Stomach (tissue), 8 donors: ENCODE measurements at regions not wholly inside any gene's neighbourhood (a gene's known extent, or its start where the extent isn't known, plus 50 kb on each side); places are given as distances from the start of the nearest gene placed in this dataset.

Experiments
- DNase-seq, 2 donors: peaks; one replicate each; pipeline versions ENCODE4 v3.0.0 to v3.0.0-alpha.2; 2013 to 2019
- H3K27ac ChIP-seq, 5 donors: fragments of 200-600 bp in 4 of 5; sonication (generic) in 4 of 5; one replicate each; pipeline ENCODE4 v1.5.1; 2013 to 2019; ENCODE audit warnings: mild to moderate bottlenecking in 1 of 5, moderate library complexity in 1 of 5
- H3K27me3 ChIP-seq, 3 donors: fragments of 200-600 bp; sonication (generic); one replicate each; pipeline ENCODE4 v1.5.1; 2017 to 2019; ENCODE audit warnings: mixed run types in 1 of 3
- H3K36me3 ChIP-seq, 4 donors: fragments of 200-600 bp; sonication (generic); 1 replicate in 3 of 4; 2 replicates in 1 of 4; pipeline ENCODE4 v1.5.1; 2016 to 2019
- H3K4me1 ChIP-seq, 4 donors: fragments of 200-600 bp; sonication (generic); one replicate each; pipeline ENCODE4 v1.5.1; 2016 to 2019
- H3K4me3 ChIP-seq, 4 donors: fragments of 200-600 bp; sonication (generic) in 3 of 4; one replicate each; pipeline ENCODE4 v1.5.1; 2016 to 2019; ENCODE audit warnings: mild to moderate bottlenecking in 1 of 4
- H3K9me3 ChIP-seq, 4 donors: fragments of 200-600 bp; sonication (generic); one replicate each; pipeline ENCODE4 v1.5.1; 2016 to 2019
- EP300 ChIP-seq: sonication (generic); formaldehyde crosslinking; IDR thresholded peaks from one replicate; pipeline ENCODE4 v1.6.1; 2017; ENCODE audit warnings: antibody characterized with exemption
- POLR2A ChIP-seq, 4 donors: fragments of 450-650 bp; IDR thresholded peaks; one replicate each; pipeline ENCODE4 v1.6.1; 2016; ENCODE audit warnings: antibody characterized with exemption in 4 of 4, control low read depth in 2 of 4, mild to moderate bottlenecking in 1 of 4, moderate library complexity in 1 of 4
- POLR2AphosphoS5 ChIP-seq, 3 donors: sonication (generic); formaldehyde crosslinking; IDR thresholded peaks; one replicate each; pipeline ENCODE4 v1.6.1; 2016; ENCODE audit warnings: antibody characterized with exemption in 3 of 3
- WGBS, 5 donors: extraction: QIAGEN DNeasy Blood & Tissue Kit in 3 of 5; methylation state at CpG; one replicate each; pipeline versions ENCODE4 v1.1.5 to v1.1.7; 2013 to 2018; 5-methylcytosine and 5-hydroxymethylcytosine counted together
- intact Hi-C: fragments of 100-400 bp; cut with DNase I; formaldehyde crosslinking; loops from one replicate; pipeline ENCODE4 v1.15.1; 2023; ENCODE audit warnings: low total_unique reads
- TF ChIP-seq, protein P1 (sequence below), 7 experiments: fragments of 450-650 bp in 4 of 7; fragments of 200-600 bp in 3 of 7; sonication (generic) in 3 of 7; IDR thresholded peaks; one replicate each; pipeline ENCODE4 v1.5.1; 2016 to 2019; ENCODE audit warnings: antibody characterized with exemption in 7 of 7, control low read depth in 2 of 7, mild to moderate bottlenecking in 1 of 7
- donor health status: healthy with polysubstance abuse.
- donor health status: Bipolar disorder and iron deficiency.
- donor health status: healthy.

DNA sequence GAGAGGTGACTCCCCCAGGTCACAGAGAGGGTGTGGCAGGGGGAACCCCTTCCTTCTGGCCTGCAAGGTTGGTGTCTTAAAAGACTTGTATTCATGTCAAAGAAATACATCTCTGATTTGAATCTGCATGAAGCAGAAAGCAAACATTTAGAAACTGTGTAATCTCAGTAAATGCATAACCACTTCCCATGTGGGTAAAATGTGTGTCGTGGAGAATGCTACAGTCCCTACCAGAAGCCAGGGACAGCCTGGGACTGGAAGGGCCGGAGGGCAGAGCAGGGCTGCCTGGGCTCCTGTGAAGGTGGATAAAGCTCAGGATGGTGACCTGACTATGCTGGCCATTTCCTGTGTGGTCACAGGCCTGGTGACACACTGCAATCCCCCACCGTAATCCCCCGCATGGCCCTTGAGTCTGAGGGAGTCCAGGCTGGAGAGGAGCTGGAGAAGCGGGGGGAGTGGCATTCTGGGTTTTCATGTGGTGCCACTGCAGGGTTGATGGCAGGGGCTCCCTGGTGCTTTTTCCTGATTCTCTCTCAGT lies 102.2 kb downstream of the LRRC30 start:
- 89 to 92% (median 90%) methylated on average over 5 of the region's 5 CpGs for WGBS, 5 donors
- no peaks in the 10 kb centered on the region for H3K27me3 ChIP-seq
- no peaks in the 10 kb centered on the region for H3K9me3 ChIP-seq
- H3K4me3 ChIP-seq: no peak overlapping the region
- no peak for TF ChIP-seq POLR2A (IDR thresholded peaks at IDR 0.05)
- TF ChIP-seq, protein P1, sequence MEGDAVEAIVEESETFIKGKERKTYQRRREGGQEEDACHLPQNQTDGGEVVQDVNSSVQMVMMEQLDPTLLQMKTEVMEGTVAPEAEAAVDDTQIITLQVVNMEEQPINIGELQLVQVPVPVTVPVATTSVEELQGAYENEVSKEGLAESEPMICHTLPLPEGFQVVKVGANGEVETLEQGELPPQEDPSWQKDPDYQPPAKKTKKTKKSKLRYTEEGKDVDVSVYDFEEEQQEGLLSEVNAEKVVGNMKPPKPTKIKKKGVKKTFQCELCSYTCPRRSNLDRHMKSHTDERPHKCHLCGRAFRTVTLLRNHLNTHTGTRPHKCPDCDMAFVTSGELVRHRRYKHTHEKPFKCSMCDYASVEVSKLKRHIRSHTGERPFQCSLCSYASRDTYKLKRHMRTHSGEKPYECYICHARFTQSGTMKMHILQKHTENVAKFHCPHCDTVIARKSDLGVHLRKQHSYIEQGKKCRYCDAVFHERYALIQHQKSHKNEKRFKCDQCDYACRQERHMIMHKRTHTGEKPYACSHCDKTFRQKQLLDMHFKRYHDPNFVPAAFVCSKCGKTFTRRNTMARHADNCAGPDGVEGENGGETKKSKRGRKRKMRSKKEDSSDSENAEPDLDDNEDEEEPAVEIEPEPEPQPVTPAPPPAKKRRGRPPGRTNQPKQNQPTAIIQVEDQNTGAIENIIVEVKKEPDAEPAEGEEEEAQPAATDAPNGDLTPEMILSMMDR (IDR thresholded peaks at IDR 0.05): no peak
- no peak for TF ChIP-seq POLR2AphosphoS5 (IDR thresholded peaks at IDR 0.05)
- no peaks in the 10 kb centered on the region for H3K4me1 ChIP-seq
- no peaks in the 10 kb centered on the region for H3K36me3 ChIP-seq
- no peak for DNase-seq
- H3K27ac ChIP-seq: no peak overlapping the region
- intact Hi-C loops: no loop called here

DNA sequence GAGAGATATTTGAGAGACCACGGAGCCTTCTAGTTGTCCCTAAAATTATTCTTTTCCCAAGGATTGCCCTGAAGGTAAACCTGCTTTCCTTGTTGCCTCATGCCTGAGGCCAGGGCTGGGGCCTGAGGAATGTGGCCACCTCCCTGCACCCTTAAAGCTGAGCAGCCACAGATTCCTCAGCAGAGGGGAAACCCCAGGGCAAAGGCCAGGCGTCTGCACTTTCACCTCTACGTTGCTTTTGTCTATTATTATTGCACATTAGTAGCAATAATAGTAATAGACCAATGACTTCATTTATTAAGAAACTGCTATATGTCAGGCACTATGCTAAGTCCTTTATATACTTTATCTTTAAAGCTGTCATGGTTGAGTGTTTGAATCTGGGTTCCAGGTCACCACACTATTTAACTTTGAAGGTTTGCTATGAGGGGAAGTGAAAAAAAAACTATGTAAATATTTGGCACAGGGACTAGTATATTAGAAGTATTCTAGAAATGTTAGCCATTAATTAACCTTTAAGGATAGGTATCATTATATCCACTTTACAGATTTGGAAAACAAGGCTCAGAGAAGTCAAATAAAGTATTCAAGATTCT lies 104.2 kb downstream of the LRRC30 start:
- Histone ChIP-seq H3K27me3 (no peaks in the 10 kb centered on the region), H3K36me3 (no peaks in the 10 kb centered on the region), H3K4me3 (no peak overlapping the region), H3K4me1 (no peaks in the 10 kb centered on the region), H3K27ac (no peak overlapping the region), H3K9me3 (no peaks in the 10 kb centered on the region)
- peak in 1 of 2 donors; percentile 34 for DNase-seq
- TF ChIP-seq, protein P1 (IDR thresholded peaks at IDR 0.05): no peak
- TF ChIP-seq POLR2A (IDR thresholded peaks at IDR 0.05) (no peak), POLR2AphosphoS5 (IDR thresholded peaks at IDR 0.05) (no peak), EP300 (no peak)
- WGBS, 5 donors: 39 to 68% (median 50%) methylated on average over 3 of the region's 3 CpGs
- intact Hi-C loops: no loop called here

DNA sequence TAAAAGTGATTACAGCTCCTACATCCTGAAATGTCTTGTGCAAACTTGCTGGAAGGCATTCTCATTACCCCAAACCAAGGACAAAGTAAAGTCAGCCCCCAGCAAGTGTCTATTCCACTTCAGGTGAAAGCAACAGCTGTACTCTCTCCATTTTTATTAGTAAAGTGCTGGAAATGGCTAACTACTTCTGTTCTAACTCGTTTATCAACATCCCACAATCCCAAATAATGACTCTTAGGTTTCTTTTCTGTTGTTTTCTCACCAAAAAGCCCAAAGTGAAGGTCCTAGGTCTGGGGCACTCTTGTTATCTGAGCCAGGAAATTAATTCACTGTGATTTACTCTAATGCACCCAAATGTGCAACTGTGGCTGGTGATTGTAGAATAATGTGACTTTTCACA lies 105.7 kb downstream of the LRRC30 start:
- no peaks in the 10 kb centered on the region for H3K4me1 ChIP-seq
- H3K4me3 ChIP-seq: no peak overlapping the region
- TF ChIP-seq POLR2A (IDR thresholded peaks at IDR 0.05): no peak
- no peak for TF ChIP-seq POLR2AphosphoS5 (IDR thresholded peaks at IDR 0.05)
- TF ChIP-seq, protein P1 (IDR thresholded peaks at IDR 0.05): no peak
- no peak for TF ChIP-seq EP300
- WGBS, 5 donors: 13 to 49% (median 40%) methylated on average over 1 of the region's 1 CpG
- no peak overlapping the region for H3K27ac ChIP-seq
- no peaks in the 10 kb centered on the region for H3K9me3 ChIP-seq
- intact Hi-C loops: no loop called here
- no peak for DNase-seq
- H3K27me3 ChIP-seq: no peaks in the 10 kb centered on the region
- H3K36me3 ChIP-seq: no peaks in the 10 kb centered on the region

GRCh38 chr18:7338846-7339245 lies 108.0 kb downstream of the LRRC30 start:
- H3K27ac ChIP-seq: no peak overlapping the region
- H3K36me3 ChIP-seq: no peaks in the 10 kb centered on the region
- TF ChIP-seq POLR2AphosphoS5 (IDR thresholded peaks at IDR 0.05): no peak
- TF ChIP-seq EP300: no peak
- TF ChIP-seq POLR2A (IDR thresholded peaks at IDR 0.05): no peak
- TF ChIP-seq, protein P1 (IDR thresholded peaks at IDR 0.05): no peak
- intact Hi-C loops: no loop called here
- WGBS, 5 donors: 85 to 96% (median 91%) methylated on average over 2 of the region's 2 CpGs
- H3K9me3 ChIP-seq: no peaks in the 10 kb centered on the region
- no peak overlapping the region for H3K4me3 ChIP-seq
- no peak for DNase-seq
- no peaks in the 10 kb centered on the region for H3K4me1 ChIP-seq
- no peaks in the 10 kb centered on the region for H3K27me3 ChIP-seq
